ENCODE measurements at regions not wholly inside any gene's neighbourhood (a gene's known extent, or its start where the extent isn't known, plus 50 kb on each side); places are given as distances from the start of the nearest gene placed in this dataset.
"Not testable (repeated sequence)": the region's sequence is repeated elsewhere in the genome, so short reads cannot be mapped to it uniquely, and the experiment has no call there.

DNA sequence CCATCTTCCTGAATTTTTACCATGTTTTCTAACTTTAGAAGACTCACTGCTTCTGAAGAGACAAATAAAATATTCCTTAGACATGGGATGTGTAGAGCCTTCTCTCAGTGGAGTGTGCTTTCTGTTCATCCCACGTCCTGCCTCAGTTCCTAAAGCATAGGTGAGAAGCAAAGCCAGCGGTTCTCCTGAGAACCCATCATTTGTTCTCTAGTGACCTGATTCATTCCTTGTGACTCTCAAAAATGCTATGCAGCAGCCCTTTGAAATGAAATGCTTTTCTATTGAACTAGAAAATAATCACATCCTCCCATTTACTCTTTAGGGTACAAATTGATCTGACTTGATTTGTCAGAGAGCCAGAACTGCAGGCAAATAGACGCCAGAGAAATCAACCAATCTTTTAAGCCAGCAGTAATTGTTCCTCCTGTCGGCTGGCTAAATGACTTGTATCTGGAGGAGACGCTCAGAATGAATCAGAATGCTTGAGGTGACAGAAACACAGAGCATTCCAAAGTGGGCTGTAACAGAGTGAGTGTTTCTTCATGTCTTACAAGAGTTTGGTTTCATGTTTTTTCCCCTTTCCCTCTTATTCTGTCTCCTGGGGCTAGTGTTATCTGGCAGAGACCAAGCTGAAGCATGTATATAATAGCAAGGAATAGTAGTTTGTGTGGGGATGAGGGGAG is 81.3 kb upstream of the TMEM178A start:
- Histone ChIP-seq H3K23ac (ENCODE audit: low read length) (no peak overlapping the region), H3K9ac (ENCODE audit: low read length) (no peak overlapping the region), H3K56ac (ENCODE audit: low read length) (no peak overlapping the region), H4K5ac (ENCODE audit: low read length) (no peak overlapping the region), H3K18ac (ENCODE audit: low read length) (no peak overlapping the region), H3K27ac (ENCODE audit: low read depth, low read length) (no peak overlapping the region), H4K8ac (ENCODE audit: low read depth, low read length) (no peak overlapping the region), H2BK5ac (ENCODE audit: low read length) (no peak overlapping the region), H3K79me1 (ENCODE audit: low read length) (no peaks in the 10 kb centered on the region), H2BK120ac (ENCODE audit: low read depth, low read length) (no peak overlapping the region), H3K4me1 (ENCODE audit: control insufficient read depth, low read depth, low read length) (no peaks in the 10 kb centered on the region), H3K4ac (ENCODE audit: low read depth, low read length) (no peak overlapping the region), H3K27me3 (ENCODE audit: insufficient read depth, low read length, poor library complexity) (no peaks in the 10 kb centered on the region), H3K4me3 (ENCODE audit: low read length) (no peak overlapping the region), H3K4me2 (ENCODE audit: low read length) (no peak overlapping the region), H2BK15ac (replicated peaks; ENCODE audit: low read depth) (no peak overlapping the region), H3K79me2 (ENCODE audit: control insufficient read depth, insufficient read depth, low read length) (no peaks in the 10 kb centered on the region), H2AK5ac (ENCODE audit: low read length) (no peak overlapping the region), H3K36me3 (ENCODE audit: control insufficient read depth, insufficient read depth, low read length) (no peaks in the 10 kb centered on the region)
- WGBS (ENCODE audit: extremely low coverage, insufficient coverage, low lambda C conversion rate) = no CpG with 5 or more reads among the region's 5 CpGs
- DNase-seq = no peak

GRCh38 chr2:39585531-39585930 is 80.2 kb upstream of the TMEM178A start:
- not testable (repeated sequence) for H2BK5ac ChIP-seq (ENCODE audit: low read length); H2BK120ac ChIP-seq (ENCODE audit: low read depth, low read length); H3K36me3 ChIP-seq (ENCODE audit: control insufficient read depth, insufficient read depth, low read length); H3K79me1 ChIP-seq (ENCODE audit: low read length); H3K4me1 ChIP-seq (ENCODE audit: control insufficient read depth, low read depth, low read length); H3K27me3 ChIP-seq (ENCODE audit: insufficient read depth, low read length, poor library complexity); H3K79me2 ChIP-seq (ENCODE audit: control insufficient read depth, insufficient read depth, low read length); H4K5ac ChIP-seq (ENCODE audit: low read length); H2AK5ac ChIP-seq (ENCODE audit: low read length); H3K4ac ChIP-seq (ENCODE audit: low read depth, low read length); H3K23ac ChIP-seq (ENCODE audit: low read length); H3K4me3 ChIP-seq (ENCODE audit: low read length); H3K9ac ChIP-seq (ENCODE audit: low read length); DNase-seq; H2BK15ac ChIP-seq (replicated peaks; ENCODE audit: low read depth); H3K4me2 ChIP-seq (ENCODE audit: low read length); H4K8ac ChIP-seq (ENCODE audit: low read depth, low read length); H3K27ac ChIP-seq (ENCODE audit: low read depth, low read length); H3K56ac ChIP-seq (ENCODE audit: low read length); H3K18ac ChIP-seq (ENCODE audit: low read length)
- WGBS (ENCODE audit: extremely low coverage, insufficient coverage, low lambda C conversion rate) = no CpG with 5 or more reads among the region's 20 CpGs

DNA sequence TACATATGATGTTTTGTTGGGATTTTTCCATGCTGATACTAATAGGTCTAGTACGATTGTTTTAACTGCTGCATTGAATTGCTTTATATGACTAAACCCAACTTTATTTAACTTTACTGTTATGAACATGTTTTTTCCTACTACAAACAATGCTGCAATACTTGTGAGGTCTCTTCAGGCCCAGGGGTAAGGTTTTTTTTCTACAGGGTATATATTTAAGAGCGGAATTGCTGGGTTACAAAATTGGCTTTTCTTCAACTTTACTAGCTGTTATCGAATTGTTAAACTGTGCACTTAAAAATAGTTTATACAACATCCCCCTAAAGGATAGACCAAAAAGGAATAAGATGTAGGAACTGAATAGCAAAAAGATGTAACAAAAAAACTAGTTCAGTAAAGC is 78.5 kb upstream of the TMEM178A start:
- Histone ChIP-seq H3K27ac (ENCODE audit: low read depth, low read length) (no peak overlapping the region), H3K9ac (ENCODE audit: low read length) (no peak overlapping the region), H2BK120ac (ENCODE audit: low read depth, low read length) (no peak overlapping the region), H3K79me1 (ENCODE audit: low read length) (no peaks in the 10 kb centered on the region), H2BK15ac (replicated peaks; ENCODE audit: low read depth) (no peak overlapping the region), H3K27me3 (ENCODE audit: insufficient read depth, low read length, poor library complexity) (no peaks in the 10 kb centered on the region), H3K36me3 (ENCODE audit: control insufficient read depth, insufficient read depth, low read length) (no peaks in the 10 kb centered on the region), H3K56ac (ENCODE audit: low read length) (no peak overlapping the region), H2AK5ac (ENCODE audit: low read length) (no peak overlapping the region), H4K5ac (ENCODE audit: low read length) (no peak overlapping the region), H3K4me1 (ENCODE audit: control insufficient read depth, low read depth, low read length) (no peaks in the 10 kb centered on the region), H3K23ac (ENCODE audit: low read length) (no peak overlapping the region), H4K8ac (ENCODE audit: low read depth, low read length) (no peak overlapping the region), H3K18ac (ENCODE audit: low read length) (no peak overlapping the region), H3K4me2 (ENCODE audit: low read length) (no peak overlapping the region), H3K79me2 (ENCODE audit: control insufficient read depth, insufficient read depth, low read length) (no peaks in the 10 kb centered on the region), H2BK5ac (ENCODE audit: low read length) (no peak overlapping the region), H3K4me3 (ENCODE audit: low read length) (no peak overlapping the region), H3K4ac (ENCODE audit: low read depth, low read length) (no peak overlapping the region)
- DNase-seq = no peak
- no CpG with 5 or more reads among the region's 3 CpGs for WGBS (ENCODE audit: extremely low coverage, insufficient coverage, low lambda C conversion rate)

DNA sequence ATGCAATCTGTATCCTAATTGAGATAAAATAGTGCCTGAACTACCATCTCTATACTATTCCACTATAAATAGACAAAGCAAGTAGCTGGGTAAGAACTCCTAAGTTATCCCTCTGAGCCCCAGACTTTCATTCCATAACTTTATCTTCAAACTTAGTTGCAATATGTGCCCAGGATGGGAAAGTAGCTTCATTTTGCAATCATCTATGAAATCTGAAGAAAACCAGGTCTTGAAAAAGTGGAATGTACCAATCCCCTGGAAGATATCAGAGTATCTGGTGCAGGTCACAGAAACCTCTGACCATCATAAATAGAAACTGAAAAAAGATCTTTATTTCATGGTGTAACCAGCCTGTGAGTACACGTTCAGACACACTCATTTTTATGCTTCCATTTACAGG is 78.1 kb upstream of the TMEM178A start:
- Histone ChIP-seq H3K9ac (ENCODE audit: low read length) (no peak overlapping the region), H3K27ac (ENCODE audit: low read depth, low read length) (no peak overlapping the region), H2BK120ac (ENCODE audit: low read depth, low read length) (no peak overlapping the region), H3K4me2 (ENCODE audit: low read length) (no peak overlapping the region), H4K8ac (ENCODE audit: low read depth, low read length) (no peak overlapping the region), H2AK5ac (ENCODE audit: low read length) (no peak overlapping the region), H3K36me3 (ENCODE audit: control insufficient read depth, insufficient read depth, low read length) (no peaks in the 10 kb centered on the region), H3K27me3 (ENCODE audit: insufficient read depth, low read length, poor library complexity) (no peaks in the 10 kb centered on the region), H3K18ac (ENCODE audit: low read length) (no peak overlapping the region), H2BK5ac (ENCODE audit: low read length) (no peak overlapping the region), H3K23ac (ENCODE audit: low read length) (no peak overlapping the region), H3K79me1 (ENCODE audit: low read length) (no peaks in the 10 kb centered on the region), H3K79me2 (ENCODE audit: control insufficient read depth, insufficient read depth, low read length) (no peaks in the 10 kb centered on the region), H3K4me3 (ENCODE audit: low read length) (no peak overlapping the region), H4K5ac (ENCODE audit: low read length) (no peak overlapping the region), H3K56ac (ENCODE audit: low read length) (no peak overlapping the region), H3K4me1 (ENCODE audit: control insufficient read depth, low read depth, low read length) (no peaks in the 10 kb centered on the region), H2BK15ac (replicated peaks; ENCODE audit: low read depth) (no peak overlapping the region), H3K4ac (ENCODE audit: low read depth, low read length) (no peak overlapping the region)
- WGBS (ENCODE audit: extremely low coverage, insufficient coverage, low lambda C conversion rate) = no CpG with 5 or more reads among the region's 1 CpG
- no peak for DNase-seq

DNA sequence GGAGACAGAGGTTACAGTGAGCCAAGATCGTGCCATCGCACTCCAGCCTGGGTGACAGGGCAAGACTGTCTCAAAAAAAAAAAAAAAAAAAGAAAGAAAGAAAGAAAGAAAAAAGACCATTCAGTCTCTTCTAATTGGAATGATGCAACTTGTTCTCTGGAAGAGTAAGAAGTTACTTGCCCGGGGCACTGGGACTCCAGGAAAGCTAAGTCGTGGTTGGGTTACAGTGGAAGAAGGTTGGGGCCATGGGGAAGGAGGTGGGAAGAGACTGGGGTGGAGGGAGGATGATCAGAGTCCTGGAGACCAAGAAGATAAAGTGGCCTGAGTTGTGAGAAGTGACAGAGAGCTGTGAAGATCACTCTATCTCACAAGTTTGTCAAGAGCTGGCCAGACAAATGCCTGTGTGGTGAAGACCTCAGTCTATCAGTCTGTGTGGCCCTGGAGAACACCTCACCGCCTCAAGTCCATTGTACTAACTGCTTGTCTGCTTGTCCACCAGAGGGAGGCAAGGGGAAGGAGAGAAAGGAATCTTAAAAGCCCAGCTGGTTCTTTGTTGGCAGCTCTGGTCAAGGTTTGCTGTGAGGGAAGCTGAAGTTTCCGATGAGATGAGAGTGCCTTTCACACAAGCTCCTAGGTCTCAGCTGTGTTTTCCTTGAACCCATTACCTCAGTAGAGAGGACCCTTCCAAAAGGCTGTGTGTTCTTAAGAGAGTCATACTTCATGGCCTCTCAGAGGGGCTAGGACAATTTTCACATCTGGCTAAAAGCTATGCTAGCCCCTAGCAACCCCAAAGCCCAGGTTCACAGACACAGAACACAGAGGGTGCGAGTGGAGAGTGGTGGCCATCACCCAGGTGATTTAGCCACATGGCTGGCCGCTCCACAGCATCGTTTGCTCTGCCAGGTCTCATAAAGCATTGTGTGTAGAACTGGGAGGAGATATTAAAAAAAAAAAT is 72.0 kb upstream of the TMEM178A start:
- H3K27me3 ChIP-seq (ENCODE audit: insufficient read depth, low read length, poor library complexity) = no peaks in the 10 kb centered on the region
- no peak overlapping the region for H3K27ac ChIP-seq (ENCODE audit: low read depth, low read length)
- H3K36me3 ChIP-seq (ENCODE audit: control insufficient read depth, insufficient read depth, low read length) = no peaks in the 10 kb centered on the region
- H3K4me1 ChIP-seq (ENCODE audit: control insufficient read depth, low read depth, low read length) = no peaks in the 10 kb centered on the region
- peak; percentile 97 for DNase-seq
- H3K4me2 ChIP-seq (ENCODE audit: low read length) = no peak overlapping the region
- H3K4ac ChIP-seq (ENCODE audit: low read depth, low read length) = no peak overlapping the region
- no peaks in the 10 kb centered on the region for H3K79me2 ChIP-seq (ENCODE audit: control insufficient read depth, insufficient read depth, low read length)
- no peak overlapping the region for H3K23ac ChIP-seq (ENCODE audit: low read length)
- no peak overlapping the region for H4K8ac ChIP-seq (ENCODE audit: low read depth, low read length)
- H3K4me3 ChIP-seq (ENCODE audit: low read length) = no peak overlapping the region
- H3K18ac ChIP-seq (ENCODE audit: low read length) = no peak overlapping the region
- no peaks in the 10 kb centered on the region for H3K79me1 ChIP-seq (ENCODE audit: low read length)
- H2AK5ac ChIP-seq (ENCODE audit: low read length) = no peak overlapping the region
- no peak overlapping the region for H4K5ac ChIP-seq (ENCODE audit: low read length)
- H2BK15ac ChIP-seq (replicated peaks; ENCODE audit: low read depth) = no peak overlapping the region
- no peak overlapping the region for H2BK120ac ChIP-seq (ENCODE audit: low read depth, low read length)
- no peak overlapping the region for H3K56ac ChIP-seq (ENCODE audit: low read length)
- H3K9ac ChIP-seq (ENCODE audit: low read length) = no peak overlapping the region
- WGBS (ENCODE audit: extremely low coverage, insufficient coverage, low lambda C conversion rate) = no CpG with 5 or more reads among the region's 9 CpGs
- H2BK5ac ChIP-seq (ENCODE audit: low read length) = no peak overlapping the region
